HG03520 (cell line): ENCODE measurements at regions not wholly inside any gene's neighbourhood (a gene's known extent, or its start where the extent isn't known, plus 50 kb on each side); places are given as distances from the start of the nearest gene placed in this dataset.

Experiments used
- ATAC-seq: cut with Tn5 transposase; IDR thresholded peaks from one replicate; pipeline ENCODE4 v1.9.1; 2021; ENCODE audit warnings: mild to moderate bottlenecking, moderate library complexity; ENCODE audit not compliant: unreplicated experiment

DNA sequence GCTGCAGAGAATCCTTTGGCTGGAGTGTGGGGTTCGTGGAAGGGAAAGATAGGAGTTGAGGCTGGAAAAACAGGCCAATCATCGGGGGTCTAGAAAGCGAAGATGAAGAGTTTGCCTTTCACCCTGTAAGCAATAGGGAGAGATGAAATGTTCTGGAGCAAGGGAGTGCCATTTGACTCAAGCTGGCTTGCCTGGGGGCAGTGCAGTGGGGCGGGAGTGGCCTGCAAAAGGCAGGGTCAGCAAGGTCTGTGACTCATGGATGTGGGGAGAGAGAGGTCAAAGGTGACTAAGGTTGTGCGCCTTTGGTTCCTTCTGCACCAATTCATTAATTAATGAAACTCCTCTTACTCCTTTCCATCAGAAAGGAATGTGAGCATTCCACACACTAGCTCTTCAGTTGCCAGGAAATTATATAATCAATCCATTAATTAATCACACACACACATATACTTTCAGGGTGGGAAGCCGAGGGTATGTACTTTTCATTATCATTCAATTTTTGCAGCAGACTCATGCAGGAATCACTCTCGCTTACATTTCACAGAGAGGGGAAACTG, 227.6 kb downstream of the MYCN start:
- ATAC-seq, result no peak

GRCh38 chr2:16167451-16167861, 227.1 kb downstream of the MYCN start:
- ATAC-seq, result no peak

DNA sequence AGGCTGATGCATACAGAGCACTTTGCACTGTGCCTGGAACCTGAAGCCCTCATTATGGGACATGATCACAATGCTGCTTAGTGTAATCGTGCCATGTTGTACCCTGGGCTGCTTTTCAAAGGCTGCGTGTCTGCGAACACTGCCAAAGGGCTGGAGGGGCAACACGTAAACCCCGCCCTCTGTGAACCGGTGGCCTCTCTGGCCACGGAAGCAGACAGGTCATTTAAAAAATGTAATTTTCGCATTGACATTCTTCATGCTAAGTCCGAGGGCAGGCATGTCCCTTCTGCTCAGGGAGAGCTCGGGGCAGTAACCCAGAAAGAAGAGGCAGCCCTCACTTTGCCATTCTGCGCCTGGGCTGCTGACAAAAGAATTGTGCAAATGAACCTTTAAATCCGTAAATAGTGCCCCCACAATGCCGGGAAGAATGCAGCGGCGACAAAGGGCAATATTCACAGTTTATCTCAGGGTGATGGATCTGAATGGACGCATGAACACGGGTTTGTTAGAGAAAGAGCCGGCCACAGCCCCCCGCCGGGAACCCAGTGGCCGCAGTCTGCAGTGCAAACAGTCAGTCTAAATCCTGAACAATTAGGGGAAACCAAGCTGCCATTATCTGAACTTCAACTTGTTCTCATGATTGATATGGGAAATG, 226.1 kb downstream of the MYCN start:
- ATAC-seq, result no peak

DNA sequence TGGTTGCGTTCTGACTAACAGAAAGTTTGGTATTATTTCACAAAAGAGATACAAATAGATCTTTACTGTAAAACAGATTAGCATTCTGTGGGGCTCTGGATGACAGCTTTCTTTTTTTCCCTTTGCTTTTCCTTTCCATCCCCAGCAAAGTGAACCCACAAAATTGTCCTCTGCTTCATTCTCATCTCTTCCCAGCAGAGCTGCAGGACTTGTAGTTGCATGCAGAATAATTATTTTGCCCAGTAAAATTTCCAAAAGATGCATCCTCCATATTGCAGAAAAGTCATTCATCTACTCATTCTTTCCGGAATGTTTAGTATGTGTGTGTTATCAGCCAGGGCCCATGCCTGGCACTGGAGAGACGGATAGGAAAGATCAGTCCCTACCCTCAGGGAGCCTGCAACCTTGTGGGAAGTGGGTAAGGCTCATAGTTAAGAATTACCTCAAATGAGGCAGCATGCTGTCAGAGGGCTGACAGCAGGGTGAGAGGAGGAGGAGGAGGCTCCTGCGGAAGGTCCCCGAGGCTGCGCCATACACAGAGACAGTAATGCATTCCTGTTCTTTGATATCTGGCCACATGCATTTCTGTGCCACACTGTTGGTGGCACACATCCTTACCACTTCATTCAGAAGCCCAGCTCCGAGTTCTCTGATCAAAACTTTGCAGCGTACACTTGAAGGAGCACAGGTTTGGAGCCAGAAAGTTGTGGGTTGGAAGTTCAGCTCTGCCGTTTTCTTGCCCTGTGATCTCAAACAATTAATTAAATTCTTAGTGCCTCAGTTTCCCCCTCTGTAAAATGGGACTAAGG, 225.4 kb downstream of the MYCN start:
- ATAC-seq, result no peak

DNA sequence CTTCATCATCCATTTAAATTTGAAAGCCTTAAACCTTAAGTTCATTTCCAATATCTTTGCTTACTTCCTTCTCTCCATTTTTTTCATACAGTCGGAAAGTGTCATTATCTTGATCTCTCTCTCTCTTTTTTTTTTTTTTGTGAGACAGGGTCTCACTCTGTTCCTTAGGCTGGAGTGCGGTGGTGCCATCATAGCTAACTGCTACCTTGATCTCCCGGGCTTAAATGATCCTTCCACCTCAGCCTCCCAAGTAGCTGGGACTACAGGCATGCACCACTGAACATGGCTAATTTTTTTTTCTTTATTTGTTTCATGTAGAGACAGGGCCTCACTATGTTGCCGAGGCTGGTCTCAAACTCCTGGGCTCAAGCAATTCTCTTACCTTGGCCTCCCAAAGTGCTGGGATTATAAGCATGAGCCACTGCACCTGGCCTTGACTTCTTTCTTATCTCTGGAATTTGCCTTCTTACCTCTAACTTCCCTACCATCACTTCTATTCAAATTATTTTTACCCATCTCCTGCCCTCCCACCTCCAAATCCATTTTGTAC, 222.2 kb downstream of the MYCN start:
- no peak for ATAC-seq

GRCh38 chr2:16161768-16162490, 221.6 kb downstream of the MYCN start:
- ATAC-seq, result no peak

- no peak for ATAC-seq
These were observed 220.8 kb downstream of the MYCN start for GRCh38 chr2:16161085-16161565.

DNA sequence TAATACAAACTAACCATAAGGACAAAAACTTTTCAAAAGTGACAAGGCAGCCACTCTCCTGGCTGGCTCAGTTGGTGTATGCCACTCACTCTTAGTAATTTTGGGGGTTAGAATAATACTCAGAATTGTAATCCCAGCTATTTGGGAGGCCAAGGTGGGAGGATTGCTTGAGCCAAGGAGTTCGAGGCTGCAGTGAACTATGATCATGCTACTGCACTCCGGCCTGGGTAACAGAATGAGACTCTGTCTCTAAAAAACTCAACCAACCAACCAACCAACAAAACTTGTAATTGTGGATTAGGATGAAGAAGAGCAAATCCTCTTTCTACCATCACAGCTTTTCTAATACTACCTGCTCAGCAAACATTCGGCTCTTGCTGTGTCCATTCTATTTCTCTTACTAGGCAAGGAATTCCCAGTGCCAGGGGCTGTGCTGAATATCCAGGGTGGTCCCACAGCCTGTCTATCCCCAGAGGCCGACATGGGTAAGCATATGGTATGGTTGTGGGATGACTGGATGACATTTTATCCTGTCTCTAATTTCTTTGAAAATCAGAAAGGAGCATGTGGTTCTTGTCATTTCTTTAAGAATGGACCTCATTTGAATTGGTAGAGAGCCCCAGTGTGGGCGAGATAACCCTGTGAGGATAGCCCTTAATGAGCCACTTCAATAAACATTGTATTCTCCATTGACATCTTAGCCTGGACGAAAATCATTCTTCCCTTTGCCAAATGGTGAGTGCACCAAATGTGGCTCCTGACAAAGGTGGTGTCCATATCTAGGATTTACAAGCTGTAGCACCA, 220.1 kb downstream of the MYCN start:
- no peak for ATAC-seq

GRCh38 chr2:16156411-16156810, 216.1 kb downstream of the MYCN start:
- ATAC-seq, result no peak

DNA sequence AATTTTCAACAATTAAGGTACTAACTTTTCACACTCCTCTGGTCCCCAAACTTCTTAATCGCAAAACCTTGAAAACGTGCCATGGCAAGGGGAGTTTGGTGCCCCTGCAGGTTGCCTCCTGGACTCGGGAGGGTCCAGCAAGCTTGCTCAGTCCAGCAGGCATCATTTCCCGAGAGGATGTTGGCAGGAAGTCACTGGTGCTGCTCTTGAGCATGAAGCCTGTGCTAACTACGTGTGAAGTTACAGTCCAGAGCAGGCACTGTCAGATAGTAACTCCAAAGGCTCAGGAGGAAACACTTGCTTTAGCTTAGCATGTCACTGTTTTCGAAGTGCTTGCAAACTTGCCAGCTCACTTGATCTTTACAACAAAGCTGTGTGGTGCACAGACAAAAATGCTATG, 215.4 kb downstream of the MYCN start:
- ATAC-seq, result no peak

DNA sequence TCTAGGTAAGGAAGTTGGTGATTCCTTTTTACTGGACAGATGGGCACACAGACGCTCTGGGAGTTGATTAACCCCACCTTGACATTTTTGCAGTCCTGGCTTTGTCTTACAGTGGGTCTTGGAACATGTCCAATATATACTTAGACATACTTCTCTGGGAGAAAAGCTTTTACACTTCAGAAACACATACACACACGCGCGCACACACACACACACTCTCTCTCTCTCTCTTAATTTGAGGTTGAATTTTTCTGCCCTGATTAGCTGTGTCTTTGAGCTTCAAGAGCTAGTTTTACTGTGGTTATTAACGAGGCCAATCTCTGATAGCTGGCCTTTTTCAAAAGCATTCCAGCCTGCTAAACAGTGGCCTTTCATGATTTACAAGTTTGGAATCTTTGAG, 215.0 kb downstream of the MYCN start:
- ATAC-seq, result no peak

GRCh38 chr2:16154501-16155280, 214.3 kb downstream of the MYCN start:
- ATAC-seq, result no peak

- ATAC-seq, result no peak
These were observed 213.7 kb downstream of the MYCN start for GRCh38 chr2:16154061-16154460.

- ATAC-seq, result no peak
These were observed 213.3 kb downstream of the MYCN start for GRCh38 chr2:16153754-16154035.

DNA sequence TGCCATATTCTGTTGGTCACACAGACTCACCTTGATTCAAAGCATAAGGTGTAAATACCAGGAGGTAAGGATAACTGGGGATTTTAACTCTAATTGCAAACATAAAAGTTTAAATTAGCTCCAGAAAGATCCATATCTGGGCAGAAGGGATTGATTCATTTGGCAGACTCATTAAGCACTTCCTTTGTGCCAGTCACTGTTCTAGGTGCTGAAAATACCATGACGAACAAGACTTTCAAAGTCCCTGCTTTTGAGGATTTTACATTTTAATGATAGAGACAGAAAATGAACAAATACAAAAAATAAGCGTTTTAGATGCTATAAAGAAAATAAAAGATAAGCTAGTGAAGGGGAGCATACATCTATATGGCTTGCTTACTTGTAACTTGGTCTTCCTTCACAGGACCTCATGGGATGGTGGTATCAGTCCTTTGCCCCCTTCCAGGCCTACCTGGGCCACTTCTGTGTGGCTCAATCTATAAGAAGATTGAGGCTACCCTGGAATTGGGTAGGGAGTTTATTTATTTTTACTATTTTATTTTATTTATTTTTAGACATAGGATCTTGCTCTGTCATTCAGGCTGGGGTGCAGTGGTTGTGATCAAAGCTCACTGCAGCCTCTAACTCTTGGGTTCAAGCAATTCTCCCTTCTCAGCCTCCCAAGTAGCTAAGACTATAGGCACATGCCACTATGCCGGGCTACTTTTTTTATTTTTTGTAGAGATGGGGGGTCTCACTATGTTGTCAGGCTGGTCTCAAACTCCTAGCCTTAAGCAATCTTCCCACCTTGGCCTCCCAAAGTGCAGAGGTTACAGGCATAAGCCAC, 212.8 kb downstream of the MYCN start:
- no peak for ATAC-seq

GRCh38 chr2:16152071-16152927, 211.9 kb downstream of the MYCN start:
- no peak for ATAC-seq

GRCh38 chr2:16151651-16152050, 211.3 kb downstream of the MYCN start:
- ATAC-seq, result no peak

DNA sequence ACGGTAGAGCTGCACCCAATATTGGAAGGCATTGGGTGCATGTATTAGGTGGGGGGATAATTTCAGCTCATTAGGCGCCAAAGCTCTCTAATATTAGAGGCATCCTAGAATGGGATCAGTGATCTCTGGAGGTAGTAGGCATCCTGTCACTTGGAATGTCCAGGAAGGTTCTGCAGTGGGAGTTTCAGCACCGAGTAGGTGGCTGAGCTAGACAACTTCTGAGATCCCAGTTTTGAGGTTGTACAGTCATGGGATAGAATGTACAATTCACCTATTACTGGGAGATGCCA, 210.9 kb downstream of the MYCN start:
- ATAC-seq, result no peak
